ENCODE measurements at regions not wholly inside any gene's neighbourhood (a gene's known extent, or its start where the extent isn't known, plus 50 kb on each side); places are given as distances from the start of the nearest gene placed in this dataset.

DNA sequence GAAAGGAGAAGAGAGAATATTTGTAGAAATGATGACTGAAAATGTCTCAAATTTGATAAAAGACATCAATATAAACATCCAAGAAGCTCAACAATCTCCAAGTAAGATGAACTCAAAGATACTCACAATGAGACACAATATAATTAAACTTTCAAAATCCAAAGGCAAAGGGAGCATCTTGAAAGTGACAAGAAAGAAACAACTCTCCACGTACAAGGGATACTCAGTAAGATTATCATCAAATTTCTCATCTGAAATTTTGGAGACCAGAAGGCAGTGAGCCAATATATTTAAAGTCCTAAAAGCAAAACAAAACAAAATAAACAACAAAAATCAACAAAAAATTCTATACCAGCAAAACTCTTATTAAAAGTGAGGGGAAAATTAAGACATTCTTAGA, 428.7 kb downstream of the NFIB start:
- TF ChIP-seq, protein P1, sequence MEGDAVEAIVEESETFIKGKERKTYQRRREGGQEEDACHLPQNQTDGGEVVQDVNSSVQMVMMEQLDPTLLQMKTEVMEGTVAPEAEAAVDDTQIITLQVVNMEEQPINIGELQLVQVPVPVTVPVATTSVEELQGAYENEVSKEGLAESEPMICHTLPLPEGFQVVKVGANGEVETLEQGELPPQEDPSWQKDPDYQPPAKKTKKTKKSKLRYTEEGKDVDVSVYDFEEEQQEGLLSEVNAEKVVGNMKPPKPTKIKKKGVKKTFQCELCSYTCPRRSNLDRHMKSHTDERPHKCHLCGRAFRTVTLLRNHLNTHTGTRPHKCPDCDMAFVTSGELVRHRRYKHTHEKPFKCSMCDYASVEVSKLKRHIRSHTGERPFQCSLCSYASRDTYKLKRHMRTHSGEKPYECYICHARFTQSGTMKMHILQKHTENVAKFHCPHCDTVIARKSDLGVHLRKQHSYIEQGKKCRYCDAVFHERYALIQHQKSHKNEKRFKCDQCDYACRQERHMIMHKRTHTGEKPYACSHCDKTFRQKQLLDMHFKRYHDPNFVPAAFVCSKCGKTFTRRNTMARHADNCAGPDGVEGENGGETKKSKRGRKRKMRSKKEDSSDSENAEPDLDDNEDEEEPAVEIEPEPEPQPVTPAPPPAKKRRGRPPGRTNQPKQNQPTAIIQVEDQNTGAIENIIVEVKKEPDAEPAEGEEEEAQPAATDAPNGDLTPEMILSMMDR (IDR thresholded peaks at IDR 0.05) = no peak
- TF ChIP-seq POLR2A (IDR thresholded peaks at IDR 0.05; ENCODE audit: low read depth) = no peak

Data from esophagus muscularis mucosa (tissue), 3 donors.